Right atrium auricular region (tissue), 2 donors: ENCODE measurements at regions not wholly inside any gene's neighbourhood (a gene's known extent, or its start where the extent isn't known, plus 50 kb on each side); places are given as distances from the start of the nearest gene placed in this dataset.

Source experiments
- DNase-seq: peaks from one replicate; pipeline ENCODE4 v3.0.0-alpha.2; 2019; ENCODE audit warnings: low spot score
- H3K27ac ChIP-seq, 2 donors: fragments of 200-600 bp; sonication (generic); 1 replicate in 1 of 2; 2 replicates in 1 of 2; pipeline ENCODE4 v1.5.1; 2016 to 2019
- H3K27me3 ChIP-seq, 2 donors: fragments of 200-600 bp; sonication (generic); one replicate each; pipeline versions ENCODE4 v1.5.1 to v1.6.0; 2017 to 2019
- H3K36me3 ChIP-seq: fragments of 200-600 bp; sonication (generic); one replicate; pipeline ENCODE4 v1.5.1; 2016
- H3K4me1 ChIP-seq, 2 donors: fragments of 200-600 bp; sonication (generic); one replicate each; pipeline versions ENCODE4 v1.5.1 to v1.6.0; 2017 to 2019
- H3K4me3 ChIP-seq, 2 donors: fragments of 200-600 bp; sonication (generic); 1 replicate in 1 of 2; 2 replicates in 1 of 2; pipeline ENCODE4 v1.5.1; 2017 to 2019; ENCODE audit warnings: mild to moderate bottlenecking in 1 of 2, moderate library complexity in 1 of 2
- H3K9me3 ChIP-seq, 2 donors: fragments of 200-600 bp; sonication (generic); one replicate each; pipeline ENCODE4 v1.5.1; 2019
- CTCF ChIP-seq, 2 donors: fragments of 200-600 bp; sonication (generic); IDR thresholded peaks; one replicate each; pipeline ENCODE4 v1.5.1; 2019; ENCODE audit warnings: antibody characterized with exemption in 2 of 2

- Histone ChIP-seq H3K27me3 (no peaks in the 10 kb centered on the region), H3K36me3 (no peaks in the 10 kb centered on the region), H3K4me1 (no peaks in the 10 kb centered on the region), H3K4me3 (no peak overlapping the region), H3K9me3 (no peaks in the 10 kb centered on the region), H3K27ac (no peak overlapping the region)
- no peak for TF ChIP-seq CTCF (IDR thresholded peaks at IDR 0.05)
- DNase-seq: no peak
Measured at GRCh38 chr2:66832646-66833435, 397.9 kb downstream of the MEIS1 start.

GRCh38 chr2:66834859-66835258, 399.9 kb downstream of the MEIS1 start:
- H3K9me3 ChIP-seq: no peaks in the 10 kb centered on the region
- no peaks in the 10 kb centered on the region for H3K36me3 ChIP-seq
- no peak overlapping the region for H3K4me3 ChIP-seq
- TF ChIP-seq CTCF (IDR thresholded peaks at IDR 0.05): no peak
- no peaks in the 10 kb centered on the region for H3K4me1 ChIP-seq
- no peak overlapping the region for H3K27ac ChIP-seq
- no peak for DNase-seq
- no peaks in the 10 kb centered on the region for H3K27me3 ChIP-seq

GRCh38 chr2:66836851-66837250, 401.9 kb downstream of the MEIS1 start:
- Histone ChIP-seq H3K27me3 (no peaks in the 10 kb centered on the region), H3K4me1 (no peaks in the 10 kb centered on the region), H3K27ac (no peak overlapping the region), H3K9me3 (no peaks in the 10 kb centered on the region), H3K4me3 (no peak overlapping the region), H3K36me3 (no peaks in the 10 kb centered on the region)
- no peak for TF ChIP-seq CTCF (IDR thresholded peaks at IDR 0.05)
- DNase-seq: no peak

- Histone ChIP-seq H3K36me3 (no peaks in the 10 kb centered on the region), H3K4me3 (no peak overlapping the region), H3K27ac (no peak overlapping the region), H3K4me1 (no peaks in the 10 kb centered on the region), H3K9me3 (no peaks in the 10 kb centered on the region), H3K27me3 (no peaks in the 10 kb centered on the region)
- no peak for DNase-seq
- no peak for TF ChIP-seq CTCF (IDR thresholded peaks at IDR 0.05)
Measured at GRCh38 chr2:66839551-66840320, 404.8 kb downstream of the MEIS1 start.

GRCh38 chr2:66840321-66841002, 405.5 kb downstream of the MEIS1 start:
- H3K27ac ChIP-seq: no peak overlapping the region
- no peaks in the 10 kb centered on the region for H3K9me3 ChIP-seq
- H3K27me3 ChIP-seq: no peaks in the 10 kb centered on the region
- DNase-seq: no peak
- no peaks in the 10 kb centered on the region for H3K36me3 ChIP-seq
- TF ChIP-seq CTCF (IDR thresholded peaks at IDR 0.05): no peak
- H3K4me1 ChIP-seq: no peaks in the 10 kb centered on the region
- H3K4me3 ChIP-seq: no peak overlapping the region
